AG09309 (cell line): ENCODE measurements at regions not wholly inside any gene's neighbourhood (a gene's known extent, or its start where the extent isn't known, plus 50 kb on each side); places are given as distances from the start of the nearest gene placed in this dataset.

ENCODE experiments used
- DNase-seq: peaks from one replicate; pipeline ENCODE4 v3.0.0-alpha.2; 2010; ENCODE audit warnings: low read depth
- H3K4me3 ChIP-seq: 2 replicates; pipeline ENCODE4 v1.5.1; 2011; ENCODE audit warnings: mild to moderate bottlenecking, low read depth, low read length, moderate library complexity; ENCODE audit not compliant: control insufficient read depth
- CTCF ChIP-seq: IDR thresholded peaks from 2 replicates; pipeline ENCODE4 v1.5.1; 2011; ENCODE audit warnings: mild to moderate bottlenecking, low read depth, low read length, inconsistent platforms; ENCODE audit not compliant: insufficient read depth, control insufficient read depth; ENCODE audit errors: missing control alignments

- no peak for DNase-seq
- H3K4me3 ChIP-seq = no peak overlapping the region
- no peak for TF ChIP-seq CTCF
Observed at GRCh38 chr12:61308220-61308619, 952.0 kb upstream of the USP15 start.

GRCh38 chr12:61311413-61311812 lies 948.8 kb upstream of the USP15 start:
- H3K4me3 ChIP-seq = no peak overlapping the region
- TF ChIP-seq CTCF = no peak
- DNase-seq = no peak

- no peak overlapping the region for H3K4me3 ChIP-seq
- TF ChIP-seq CTCF = no peak
- no peak for DNase-seq
Observed at GRCh38 chr12:61348871-61349270, 911.3 kb upstream of the USP15 start.

- DNase-seq = no peak
- no peak overlapping the region for H3K4me3 ChIP-seq
- TF ChIP-seq CTCF = no peak
Observed at GRCh38 chr12:61355105-61355504, 905.1 kb upstream of the USP15 start.

GRCh38 chr12:61356485-61356884 lies 903.7 kb upstream of the USP15 start:
- no peak for DNase-seq
- no peak overlapping the region for H3K4me3 ChIP-seq
- TF ChIP-seq CTCF = no peak

- no peak for DNase-seq
- TF ChIP-seq CTCF = no peak
- no peak overlapping the region for H3K4me3 ChIP-seq
Observed at GRCh38 chr12:61357496-61357895, 902.7 kb upstream of the USP15 start.

- no peak for TF ChIP-seq CTCF
- no peak for DNase-seq
- no peak overlapping the region for H3K4me3 ChIP-seq
Observed at GRCh38 chr12:61362037-61362436, 898.2 kb upstream of the USP15 start.
